Peyer's patch (tissue), 4 donors: ENCODE measurements at regions not wholly inside any gene's neighbourhood (a gene's known extent, or its start where the extent isn't known, plus 50 kb on each side); places are given as distances from the start of the nearest gene placed in this dataset.

ENCODE experiments used
- POLR2A ChIP-seq, 2 donors: fragments of 450-650 bp; IDR thresholded peaks; one replicate each; pipeline ENCODE4 v1.5.1; 2017; ENCODE audit warnings: antibody characterized with exemption in 2 of 2, mild to moderate bottlenecking in 2 of 2, moderate library complexity in 2 of 2
- TF ChIP-seq, protein P1 (sequence below), 6 experiments: fragments of 450-650 bp in 4 of 6; fragments of 200-600 bp in 2 of 6; sonication (generic) in 1 of 6; IDR thresholded peaks; one replicate each; pipeline ENCODE4 v1.5.1; 2017 to 2019; ENCODE audit warnings: antibody characterized with exemption in 6 of 6, mild to moderate bottlenecking in 3 of 6, moderate library complexity in 1 of 6

DNA sequence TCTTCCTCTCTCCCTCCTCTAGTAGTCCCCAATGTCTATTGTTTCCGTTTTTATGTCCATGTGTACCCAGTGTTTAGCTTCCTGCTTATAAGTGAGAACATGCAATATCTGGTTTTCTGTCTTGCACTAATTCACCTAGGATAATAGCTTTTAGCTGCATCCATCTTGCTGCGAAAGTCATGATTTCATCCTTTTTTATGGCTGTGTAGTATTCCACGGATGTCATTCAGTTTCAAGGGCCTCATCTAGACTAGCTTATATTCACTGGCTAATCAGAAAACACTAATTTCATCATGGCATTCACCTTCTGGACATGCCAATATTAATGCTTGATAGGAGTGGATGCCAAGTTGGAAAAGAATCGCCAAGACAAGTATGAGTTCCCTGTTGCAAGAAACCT, 619.6 kb upstream of the AUTS2 start:
- TF ChIP-seq, protein P1, sequence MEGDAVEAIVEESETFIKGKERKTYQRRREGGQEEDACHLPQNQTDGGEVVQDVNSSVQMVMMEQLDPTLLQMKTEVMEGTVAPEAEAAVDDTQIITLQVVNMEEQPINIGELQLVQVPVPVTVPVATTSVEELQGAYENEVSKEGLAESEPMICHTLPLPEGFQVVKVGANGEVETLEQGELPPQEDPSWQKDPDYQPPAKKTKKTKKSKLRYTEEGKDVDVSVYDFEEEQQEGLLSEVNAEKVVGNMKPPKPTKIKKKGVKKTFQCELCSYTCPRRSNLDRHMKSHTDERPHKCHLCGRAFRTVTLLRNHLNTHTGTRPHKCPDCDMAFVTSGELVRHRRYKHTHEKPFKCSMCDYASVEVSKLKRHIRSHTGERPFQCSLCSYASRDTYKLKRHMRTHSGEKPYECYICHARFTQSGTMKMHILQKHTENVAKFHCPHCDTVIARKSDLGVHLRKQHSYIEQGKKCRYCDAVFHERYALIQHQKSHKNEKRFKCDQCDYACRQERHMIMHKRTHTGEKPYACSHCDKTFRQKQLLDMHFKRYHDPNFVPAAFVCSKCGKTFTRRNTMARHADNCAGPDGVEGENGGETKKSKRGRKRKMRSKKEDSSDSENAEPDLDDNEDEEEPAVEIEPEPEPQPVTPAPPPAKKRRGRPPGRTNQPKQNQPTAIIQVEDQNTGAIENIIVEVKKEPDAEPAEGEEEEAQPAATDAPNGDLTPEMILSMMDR (IDR thresholded peaks at IDR 0.05) = no peak
- no peak for TF ChIP-seq POLR2A (IDR thresholded peaks at IDR 0.05)
